K562 (cell line): ENCODE measurements at regions not wholly inside any gene's neighbourhood (a gene's known extent, or its start where the extent isn't known, plus 50 kb on each side); places are given as distances from the start of the nearest gene placed in this dataset.
A peak's percentile ranks its signal among the peaks of the same experiment; 100 is the strongest.

Experiments
- ATAC-seq: fragments of 200-7000 bp; cut with Tn5 transposase; 3 replicates; pipeline ENCODE4 v1.9.1; 2020; ENCODE audit warnings: moderate library complexity
- BruUV-seq: library from RNA; stranded (reverse); fragments of 400-500 nt; replicated peaks from 2 replicates; lab custom pipeline; 2021; lab: Mats Ljungman, UMichigan
- CTCF ChIA-PET: fragments of 300-600 bp; formaldehyde crosslinking; extraction: SDS; loops from one replicate; lab custom pipeline; 2021; ENCODE audit warnings: low intra/inter-chr PET ratio; lab: Yijun Ruan, JAX
- POLR2A ChIA-PET: fragments of 300-600, 350-650 bp; sonication (Branson Sonifier 250); formaldehyde crosslinking; extraction: SDS; loops from one replicate; lab custom pipeline; 2021; ENCODE audit warnings: antibody characterized with exemption, inconsistent platforms; lab: Yijun Ruan, JAX
- DNase-seq, 4 experiments: peaks; one replicate each; pipeline versions ENCODE4 v3.0.0 to v3.0.0-alpha.2; 2011 to 2018; ENCODE audit warnings: low spot score in 3 of 4, mixed read lengths in 3 of 4; ENCODE audit errors: extremely low read depth in 1 of 4
- FAIRE-seq: peaks from 2 replicates; lab custom pipeline; 2011; peaks lifted over from hg19 to GRCh38; lab: Jason Lieb, UNC
- H2AFZ ChIP-seq: 2 replicates; pipeline ENCODE4 v1.6.0; 2011; ENCODE audit warnings: low read depth, low read length, control low read depth, inconsistent platforms
- H3K27ac ChIP-seq: fragments of 200-600 bp; 3 replicates; pipeline ENCODE4 v1.8.0; 2011; ENCODE audit warnings: low read depth, mild to moderate bottlenecking, control low read depth, inconsistent platforms, low read length, moderate library complexity, mixed read lengths; ENCODE audit errors: extremely low read depth
- H3K27me3 ChIP-seq, 2 experiments: fragments of 300-600 bp in 1 of 2; 2 replicates in 1 of 2; 3 replicates in 1 of 2; pipeline versions ENCODE4 v1.6.0 to v1.8.0; 2011; ENCODE audit warnings: inconsistent platforms in 2 of 2, low read length in 2 of 2, mild to moderate bottlenecking in 1 of 2, mixed read lengths in 1 of 2, moderate library complexity in 1 of 2; ENCODE audit not compliant: control insufficient read depth in 2 of 2, insufficient read depth in 2 of 2
- H3K36me3 ChIP-seq: fragments of 300-600 bp; 3 replicates; pipeline ENCODE4 v1.8.0; 2011; ENCODE audit warnings: mild to moderate bottlenecking, low read length, inconsistent platforms; ENCODE audit not compliant: control insufficient read depth, insufficient read depth
- H3K4me1 ChIP-seq, 2 experiments: fragments of 200-600 bp in 1 of 2; replicated peaks in 1 of 2; 2 replicates in 1 of 2; 3 replicates in 1 of 2; pipeline versions ENCODE4 v1.5.1 to v1.8.0; 2011; ENCODE audit warnings: inconsistent platforms in 2 of 2, low read length in 2 of 2, mild to moderate bottlenecking in 1 of 2, mixed read lengths in 1 of 2, moderate library complexity in 1 of 2; ENCODE audit not compliant: control insufficient read depth in 2 of 2, insufficient read depth in 2 of 2
- H3K4me2 ChIP-seq: 2 replicates; pipeline ENCODE4 v1.6.1; 2011; ENCODE audit warnings: low read length, control low read depth, inconsistent platforms, mixed read lengths; ENCODE audit not compliant: insufficient read depth
- H3K4me3 ChIP-seq: fragments of 200-600 bp; sonication (generic), shearing (Covaris generic); 2 replicates; pipeline ENCODE4 v1.5.1; 2016; ENCODE audit warnings: control low read depth, inconsistent platforms
- H3K79me2 ChIP-seq: fragments of 200-600 bp; 3 replicates; pipeline ENCODE4 v1.8.0; 2011; ENCODE audit warnings: low read length, inconsistent platforms; ENCODE audit not compliant: control insufficient read depth, insufficient read depth
- H3K9ac ChIP-seq, 2 experiments: 2 replicates each; pipeline versions ENCODE4 v1.6.0 to v1.6.1; 2011; ENCODE audit warnings: low read depth in 2 of 2, low read length in 2 of 2, control low read depth in 1 of 2, inconsistent platforms in 1 of 2, mild to moderate bottlenecking in 1 of 2, mixed read lengths in 1 of 2; ENCODE audit not compliant: insufficient read depth in 1 of 2
- H3K9me1 ChIP-seq: one replicate; pipeline ENCODE4 v1.6.0; 2011; ENCODE audit warnings: inconsistent platforms, mild to moderate bottlenecking, low read length, moderate library complexity; ENCODE audit not compliant: control insufficient read depth, insufficient read depth
- H3K9me3 ChIP-seq: replicated peaks from 2 replicates; pipeline ENCODE4 v1.5.1; 2011; ENCODE audit warnings: low read depth, low read length, inconsistent platforms; ENCODE audit not compliant: control insufficient read depth, insufficient read depth
- H4K20me1 ChIP-seq: replicated peaks from 2 replicates; pipeline ENCODE4 v1.6.1; 2011; ENCODE audit warnings: low read length, inconsistent platforms, mixed read lengths; ENCODE audit not compliant: control insufficient read depth, insufficient read depth
- BHLHE40 ChIP-seq: IDR thresholded peaks from 2 replicates; pipeline ENCODE4 v1.6.1; 2011; ENCODE audit warnings: low read length, improper control_type of control experiment
- BRCA1 ChIP-seq, 2 experiments: fragments of 450-650 bp in 1 of 2; sonication (generic) in 1 of 2; formaldehyde crosslinking in 1 of 2; IDR thresholded peaks; 2 replicates each; pipeline versions ENCODE4 v1.5.0 to v1.6.1; 2017 to 2020; ENCODE audit warnings: mild to moderate bottlenecking in 1 of 2, missing genetic modification reagents in 1 of 2
- ETV5 ChIP-seq: sonication (generic); formaldehyde crosslinking; IDR thresholded peaks from 2 replicates; pipeline ENCODE4 v1.4.0; 2020; ENCODE audit warnings: low read depth, mild to moderate bottlenecking, missing genetic modification reagents
- HNRNPH1 ChIP-seq: fragments of 200-400 bp; formaldehyde crosslinking; optimal IDR thresholded peaks from 2 replicates; pipeline ENCODE3; 2017; ENCODE audit warnings: low read depth, mild to moderate bottlenecking, low read length, moderate library complexity
- PRMT5 ChIP-seq: sonication (generic); formaldehyde crosslinking; IDR thresholded peaks from 2 replicates; pipeline ENCODE4 v1.5.0; 2020; ENCODE audit warnings: missing genetic modification reagents
- TAF1 ChIP-seq: IDR thresholded peaks from 2 replicates; pipeline ENCODE4 v1.6.1; 2011; ENCODE audit warnings: mild to moderate bottlenecking, low read length, moderate library complexity; ENCODE audit not compliant: insufficient read depth, control insufficient read depth, severe bottlenecking; ENCODE audit errors: extremely low read depth
- WGBS: fragments of 100-300 bp; shearing (Covaris generic); methylation state at CpG from one replicate; pipeline ENCODE4 v1.1.6; 2016; ENCODE audit warnings: low coverage, mixed read lengths; ENCODE audit not compliant: insufficient coverage; ENCODE audit errors: missing lambda C conversion rate; 5-methylcytosine and 5-hydroxymethylcytosine counted together
- in situ Hi-C: fragments of 300-500 bp; cut with MboI; formaldehyde crosslinking; loops from 4 replicates; pipeline ENCODE4 v1.15.0; 2018; ENCODE audit warnings: inconsistent platforms, mixed read lengths
- intact Hi-C: fragments of 100-400 bp; cut with micrococcal nuclease; formaldehyde crosslinking; loops from 2 replicates; pipeline ENCODE4 v1.14.2; 2022

GRCh38 chr2:16362611-16363010, 303.0 kb downstream of the CYRIA start (continued):
- TF ChIP-seq TAF1 = no peak
- TF ChIP-seq HNRNPH1 = no peak
- no peak for TF ChIP-seq BRCA1 (IDR thresholded peaks at IDR 0.05)
- no peak for TF ChIP-seq BRCA1 (CRISPR knock-in tag; IDR thresholded peaks at IDR 0.05)
- TF ChIP-seq PRMT5 = no peak

GRCh38 chr2:16361261-16361995, 304.2 kb downstream of the CYRIA start:
- Histone ChIP-seq H3K9me1 (no peaks in the 10 kb centered on the region), H3K9me3 (no peaks in the 10 kb centered on the region), H4K20me1 (no peaks in the 10 kb centered on the region), H3K36me3 (no peaks in the 10 kb centered on the region), H3K27ac (no peak overlapping the region), H3K4me3 (no peak overlapping the region), H3K4me2 (no peak overlapping the region), H3K79me2 (no peaks in the 10 kb centered on the region), H2AFZ (no peak overlapping the region), H3K4me1 (no peaks in the 10 kb centered on the region), H3K9ac (no peak overlapping the region)
- no TSS peak for BruUV-seq
- ChIA-PET POLR2A (no interaction called here), CTCF (no interaction called here)
- intact Hi-C loops = no loop called here
- DNase-seq (no peak), ATAC-seq (no peak), FAIRE-seq (no peak)
- WGBS = 3% methylated on average over 9 of the region's 9 CpGs
- TF ChIP-seq BHLHE40 (0 out of 2 replicates have a peak, but pooled peaks have one; percentile 24), ETV5 (no peak)
- TF ChIP-seq, all 486 proteins: peak for 1
- in situ Hi-C loops = no loop called here
- no peaks in the 10 kb centered on the region for H3K27me3 ChIP-seq
